Calu3 (cell line): ENCODE measurements at regions not wholly inside any gene's neighbourhood (a gene's known extent, or its start where the extent isn't known, plus 50 kb on each side); places are given as distances from the start of the nearest gene placed in this dataset.

ENCODE experiments used
- BruUV-seq: library from RNA; stranded (reverse); fragments of 400-500 nt; replicated peaks from 2 replicates; lab custom pipeline; 2021; lab: Mats Ljungman, UMichigan
- CTCF ChIA-PET: fragments of 300-600 bp; sonication (Branson Sonifier 250); formaldehyde crosslinking; loops from one replicate; lab custom pipeline; 2022; ENCODE audit warnings: antibody characterized with exemption; lab: Charles Lee
- DNase-seq: peaks from one replicate; pipeline ENCODE4 v3.0.0; 2022
- H3K27ac Mint-ChIP-seq: one replicate; pipeline ENCODE4 v1.8.0; 2022; ENCODE audit warnings: mixed read lengths; ENCODE audit not compliant: unreplicated experiment
- H3K27me3 Mint-ChIP-seq: one replicate; pipeline ENCODE4 v1.8.0; 2022; ENCODE audit warnings: mixed read lengths; ENCODE audit not compliant: unreplicated experiment
- H3K36me3 Mint-ChIP-seq: one replicate; pipeline ENCODE4 v1.8.0; 2022; ENCODE audit warnings: mild to moderate bottlenecking, moderate library complexity, mixed read lengths; ENCODE audit not compliant: insufficient read depth, unreplicated experiment
- H3K4me1 Mint-ChIP-seq: one replicate; pipeline ENCODE4 v1.8.0; 2022; ENCODE audit warnings: mild to moderate bottlenecking, low read depth, mixed read lengths; ENCODE audit not compliant: unreplicated experiment
- H3K4me3 Mint-ChIP-seq: one replicate; pipeline ENCODE4 v1.8.0; 2022; ENCODE audit warnings: mild to moderate bottlenecking, low read depth, moderate library complexity, mixed read lengths; ENCODE audit not compliant: unreplicated experiment
- H3K9me3 Mint-ChIP-seq: one replicate; pipeline ENCODE4 v1.8.0; 2022; ENCODE audit warnings: low read depth, mixed read lengths; ENCODE audit not compliant: unreplicated experiment
- intact Hi-C: fragments of 100-400 bp; cut with micrococcal nuclease; formaldehyde crosslinking; loops from one replicate; pipeline ENCODE4 v1.10.0; 2022; ENCODE audit not compliant: unreplicated experiment
- TF ChIP-seq, protein P1 (sequence below): fragments of 200-600 bp; IDR thresholded peaks from one replicate; pipeline ENCODE4 v1.8.0; 2022; ENCODE audit warnings: antibody characterized with exemption; ENCODE audit not compliant: unreplicated experiment

DNA sequence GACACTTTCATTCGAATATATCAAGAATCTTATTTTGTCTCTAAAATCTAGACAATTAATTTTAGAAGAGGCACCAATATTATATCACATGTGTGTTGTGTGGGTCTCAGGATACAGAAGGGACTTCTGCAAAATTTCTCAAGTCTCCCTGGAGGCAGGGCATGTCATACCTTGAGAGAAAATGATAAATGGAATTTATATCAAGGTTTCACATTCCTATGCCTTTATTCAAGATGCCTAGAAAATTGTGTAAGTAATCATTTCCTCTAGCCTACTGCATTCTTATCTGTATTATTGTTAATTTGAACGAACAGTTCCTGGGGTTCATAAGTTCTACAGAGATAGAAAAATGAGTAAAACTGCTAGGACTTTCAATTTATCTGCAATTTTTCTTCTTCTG is 1247.9 kb downstream of the GRIK2 start:
- CTCF ChIA-PET = no interaction called here
- no peak overlapping the region for H3K4me3 Mint-ChIP-seq
- H3K9me3 Mint-ChIP-seq = peaks cover 3% of the 10 kb centered on the region
- no peaks in the 10 kb centered on the region for H3K36me3 Mint-ChIP-seq
- DNase-seq = no peak
- no peaks in the 10 kb centered on the region for H3K27me3 Mint-ChIP-seq
- BruUV-seq = no TSS peak
- no peak overlapping the region for H3K27ac Mint-ChIP-seq
- no peaks in the 10 kb centered on the region for H3K4me1 Mint-ChIP-seq
- intact Hi-C loops = no loop called here
- TF ChIP-seq, protein P1, sequence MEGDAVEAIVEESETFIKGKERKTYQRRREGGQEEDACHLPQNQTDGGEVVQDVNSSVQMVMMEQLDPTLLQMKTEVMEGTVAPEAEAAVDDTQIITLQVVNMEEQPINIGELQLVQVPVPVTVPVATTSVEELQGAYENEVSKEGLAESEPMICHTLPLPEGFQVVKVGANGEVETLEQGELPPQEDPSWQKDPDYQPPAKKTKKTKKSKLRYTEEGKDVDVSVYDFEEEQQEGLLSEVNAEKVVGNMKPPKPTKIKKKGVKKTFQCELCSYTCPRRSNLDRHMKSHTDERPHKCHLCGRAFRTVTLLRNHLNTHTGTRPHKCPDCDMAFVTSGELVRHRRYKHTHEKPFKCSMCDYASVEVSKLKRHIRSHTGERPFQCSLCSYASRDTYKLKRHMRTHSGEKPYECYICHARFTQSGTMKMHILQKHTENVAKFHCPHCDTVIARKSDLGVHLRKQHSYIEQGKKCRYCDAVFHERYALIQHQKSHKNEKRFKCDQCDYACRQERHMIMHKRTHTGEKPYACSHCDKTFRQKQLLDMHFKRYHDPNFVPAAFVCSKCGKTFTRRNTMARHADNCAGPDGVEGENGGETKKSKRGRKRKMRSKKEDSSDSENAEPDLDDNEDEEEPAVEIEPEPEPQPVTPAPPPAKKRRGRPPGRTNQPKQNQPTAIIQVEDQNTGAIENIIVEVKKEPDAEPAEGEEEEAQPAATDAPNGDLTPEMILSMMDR = no peak

DNA sequence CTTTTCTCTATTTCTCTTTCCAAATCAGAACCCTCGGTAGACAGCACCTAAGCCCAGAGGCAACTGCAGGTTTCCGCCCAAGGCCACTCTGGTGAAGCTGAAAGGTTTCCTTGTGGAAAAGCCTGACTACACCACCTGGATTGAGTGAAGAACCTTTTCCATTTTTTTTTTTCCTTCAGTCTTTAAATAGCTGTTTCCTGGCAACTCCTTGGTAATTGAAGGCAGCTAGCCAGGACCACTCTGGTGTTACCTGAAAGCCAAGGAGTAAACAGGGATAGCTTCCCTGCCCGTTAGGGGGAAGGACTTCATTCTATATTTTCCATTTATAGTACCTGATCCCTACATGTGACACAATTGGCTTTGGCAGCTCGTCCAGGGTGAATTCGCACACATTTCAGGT is 1238.4 kb downstream of the GRIK2 start:
- H3K4me3 Mint-ChIP-seq = no peak overlapping the region
- H3K27me3 Mint-ChIP-seq = no peaks in the 10 kb centered on the region
- no TSS peak for BruUV-seq
- TF ChIP-seq, protein P1 = no peak
- no peaks in the 10 kb centered on the region for H3K4me1 Mint-ChIP-seq
- peaks cover 3% of the 10 kb centered on the region for H3K9me3 Mint-ChIP-seq
- H3K36me3 Mint-ChIP-seq = no peaks in the 10 kb centered on the region
- no peak for DNase-seq
- CTCF ChIA-PET = no interaction called here
- intact Hi-C loops = no loop called here
- no peak overlapping the region for H3K27ac Mint-ChIP-seq

DNA sequence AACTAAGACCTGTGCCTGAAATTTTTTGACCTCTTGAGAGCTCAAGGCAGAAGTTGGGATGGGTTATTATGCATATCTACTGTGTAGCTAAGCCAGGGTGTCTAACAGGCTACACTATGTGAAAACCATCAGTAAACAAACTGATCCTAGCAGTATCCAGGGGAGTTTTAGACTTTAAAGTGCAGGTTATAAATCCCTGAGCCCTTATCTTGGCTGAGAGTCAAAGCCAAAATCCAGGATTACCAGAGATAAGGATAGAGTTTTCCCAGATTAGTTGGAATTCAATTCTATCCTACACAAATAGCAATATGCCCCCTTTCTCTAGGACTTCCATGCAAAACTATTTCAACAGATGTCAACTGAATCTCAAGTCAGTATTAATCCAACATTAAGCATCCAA is 1229.7 kb downstream of the GRIK2 start:
- H3K4me1 Mint-ChIP-seq = no peaks in the 10 kb centered on the region
- CTCF ChIA-PET = no interaction called here
- TF ChIP-seq, protein P1 = no peak

DNA sequence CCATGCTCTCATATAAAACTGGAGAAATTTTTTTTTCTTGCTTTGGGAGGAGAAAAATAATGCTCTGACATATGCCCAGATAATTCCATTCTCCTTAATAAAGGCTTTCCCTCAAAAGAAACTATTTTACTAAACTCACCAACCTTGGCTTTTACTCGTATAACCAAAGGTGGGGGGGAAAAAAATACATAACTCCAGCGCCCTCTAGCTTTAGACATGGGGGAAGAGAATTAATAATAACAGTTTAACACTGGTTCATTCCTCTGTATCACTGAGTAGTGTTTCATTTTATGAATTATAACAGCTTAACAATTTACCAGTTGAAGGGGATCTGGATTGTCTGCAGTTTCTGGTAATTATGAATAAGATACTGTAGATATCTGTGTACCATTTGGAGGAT is 1226.1 kb downstream of the GRIK2 start:
- Mint-ChIP-seq H3K4me1 (no peaks in the 10 kb centered on the region), H3K4me3 (no peak overlapping the region)

More for the DNA sequence above, 1229.7 kb downstream of the GRIK2 start:
- H3K27me3 Mint-ChIP-seq = no peaks in the 10 kb centered on the region
- intact Hi-C loops = loop anchor here (10.0 kb wide), 1 partner anchor 778 kb away; no protein-coding TSS in a partner anchor
- no peak overlapping the region for H3K4me3 Mint-ChIP-seq
- no TSS peak for BruUV-seq
- H3K27ac Mint-ChIP-seq = no peak overlapping the region
- H3K9me3 Mint-ChIP-seq = no peaks in the 10 kb centered on the region
- no peaks in the 10 kb centered on the region for H3K36me3 Mint-ChIP-seq
- no peak for DNase-seq

More for the DNA sequence above, 1226.1 kb downstream of the GRIK2 start:
- intact Hi-C loops = loop anchor here (2.0 to 10.0 kb wide), 2 partner anchors 1223 to 1505 kb away; no protein-coding TSS in a partner anchor
- BruUV-seq = no TSS peak
- H3K27me3 Mint-ChIP-seq = no peaks in the 10 kb centered on the region
- peaks cover 6% of the 10 kb centered on the region for H3K9me3 Mint-ChIP-seq
- no peak for DNase-seq
- TF ChIP-seq, protein P1 = peak; percentile 31
- H3K36me3 Mint-ChIP-seq = no peaks in the 10 kb centered on the region
- CTCF ChIA-PET = no interaction called here
- no peak overlapping the region for H3K27ac Mint-ChIP-seq
